Neural cell (in vitro differentiated cells): ENCODE measurements at regions not wholly inside any gene's neighbourhood (a gene's known extent, or its start where the extent isn't known, plus 50 kb on each side); places are given as distances from the start of the nearest gene placed in this dataset.

ENCODE experiments used
- H2AFZ ChIP-seq: fragments of 200-600, 300-800 bp; sonication (generic), shearing (Covaris generic); 2 replicates; pipeline ENCODE4 v1.6.0; 2014; ENCODE audit warnings: low read depth, mild to moderate bottlenecking, antibody characterized with exemption, low read length, moderate library complexity
- H3F3A ChIP-seq: fragments of 200-600 bp; shearing (Covaris generic); 2 replicates; pipeline ENCODE4 v1.6.1; 2016; ENCODE audit warnings: mild to moderate bottlenecking, moderate library complexity, mixed read lengths, antibody characterized with exemption, low read length; ENCODE audit not compliant: insufficient read depth, poor library complexity, severe bottlenecking
- H3K27ac ChIP-seq: fragments of 200-600, 300-800 bp; sonication (generic), shearing (Covaris generic); 2 replicates; pipeline ENCODE4 v1.5.1; 2014; ENCODE audit warnings: mild to moderate bottlenecking, low read length, moderate library complexity
- H3K27me3 ChIP-seq: fragments of 300-800, 200-600 bp; sonication (generic), shearing (Covaris generic); 2 replicates; pipeline ENCODE4 v1.6.0; 2014; ENCODE audit warnings: mild to moderate bottlenecking, low read depth, low read length, moderate library complexity; ENCODE audit not compliant: insufficient read depth
- H3K36me3 ChIP-seq: fragments of 300-800, 200-600 bp; sonication (generic), shearing (Covaris generic); 2 replicates; pipeline ENCODE4 v1.5.1; 2014; ENCODE audit warnings: mild to moderate bottlenecking, antibody characterized with exemption, low read length, moderate library complexity; ENCODE audit not compliant: insufficient read depth
- H3K4me2 ChIP-seq: fragments of 300-800, 200-600 bp; sonication (generic), shearing (Covaris generic); 2 replicates; pipeline ENCODE4 v1.6.0; 2014; ENCODE audit warnings: mild to moderate bottlenecking, low read length
- H3K4me3 ChIP-seq: fragments of 300-800, 200-600 bp; sonication (generic), shearing (Covaris generic); 2 replicates; pipeline ENCODE4 v1.5.1; 2014; ENCODE audit warnings: mild to moderate bottlenecking, low read length, moderate library complexity
- H3K79me2 ChIP-seq: fragments of 200-600 bp; shearing (Covaris generic); replicated peaks from 2 replicates; pipeline ENCODE4 v1.6.0; 2014; ENCODE audit warnings: mild to moderate bottlenecking, low read length, moderate library complexity; ENCODE audit not compliant: insufficient read depth
- H3K9ac ChIP-seq: fragments of 300-800, 200-600 bp; sonication (generic), shearing (Covaris generic); 2 replicates; pipeline ENCODE4 v1.6.1; 2016; ENCODE audit warnings: mild to moderate bottlenecking, low read length, mixed read lengths
- H3K9me2 ChIP-seq: fragments of 200-600 bp; shearing (Covaris generic); 2 replicates; pipeline ENCODE4 v1.6.1; 2016; ENCODE audit warnings: mild to moderate bottlenecking, low read length, mixed read lengths; ENCODE audit not compliant: insufficient read depth
- H3K9me3 ChIP-seq: fragments of 200-600, 300-800 bp; sonication (generic), shearing (Covaris generic); 2 replicates; pipeline ENCODE4 v1.6.1; 2016; ENCODE audit warnings: mild to moderate bottlenecking, mixed run types, low read length, moderate library complexity, mixed read lengths
- H4K20me1 ChIP-seq: fragments of 200-600 bp; shearing (Covaris generic); 2 replicates; pipeline ENCODE4 v1.6.1; 2016; ENCODE audit warnings: mild to moderate bottlenecking, mixed run types; ENCODE audit not compliant: insufficient read depth
- CTCF ChIP-seq: fragments of 450-650 bp; IDR thresholded peaks from 2 replicates; pipeline ENCODE4 v1.5.1; 2014; ENCODE audit warnings: antibody characterized with exemption, mild to moderate bottlenecking, moderate library complexity; ENCODE audit not compliant: poor library complexity, severe bottlenecking
- EP300 ChIP-seq: fragments of 450-650 bp; conservative IDR thresholded peaks from 2 replicates; pipeline ENCODE4 v1.6.1; 2014; ENCODE audit warnings: antibody characterized with exemption, mild to moderate bottlenecking, moderate library complexity; ENCODE audit not compliant: poor library complexity, severe bottlenecking
- EZH2 ChIP-seq: fragments of 200-600, 300-800 bp; shearing (Covaris generic), sonication (generic); IDR thresholded peaks from 2 replicates; pipeline ENCODE4 v1.6.1; 2014; ENCODE audit warnings: antibody characterized with exemption, low read length, borderline replicate concordance, mild to moderate bottlenecking; ENCODE audit not compliant: insufficient read depth, poor library complexity, severe bottlenecking
- MXI1 ChIP-seq: fragments of 450-650 bp; conservative IDR thresholded peaks from 2 replicates; pipeline ENCODE4 v1.6.1; 2014; ENCODE audit warnings: antibody characterized with exemption, mild to moderate bottlenecking; ENCODE audit not compliant: poor library complexity, severe bottlenecking
- POLR2AphosphoS5 ChIP-seq: IDR thresholded peaks from 2 replicates; pipeline ENCODE4 v1.6.1; 2012
- RAD21 ChIP-seq: fragments of 450-650 bp; conservative IDR thresholded peaks from 2 replicates; pipeline ENCODE4 v1.6.1; 2014; ENCODE audit warnings: antibody characterized with exemption, mild to moderate bottlenecking, moderate library complexity
- REST ChIP-seq: IDR thresholded peaks from 2 replicates; pipeline ENCODE4 v1.6.1; 2012; ENCODE audit warnings: borderline replicate concordance
- SMC3 ChIP-seq: fragments of 450-650 bp; conservative IDR thresholded peaks from 2 replicates; pipeline ENCODE4 v1.6.1; 2014; ENCODE audit warnings: antibody characterized with exemption, mild to moderate bottlenecking, moderate library complexity; ENCODE audit not compliant: poor library complexity
- TAF1 ChIP-seq: IDR thresholded peaks from 2 replicates; pipeline ENCODE4 v1.6.1; 2012; ENCODE audit warnings: low read depth

- H3F3A ChIP-seq = no peaks in the 10 kb centered on the region
- no peaks in the 10 kb centered on the region for H3K9me2 ChIP-seq
- no peaks in the 10 kb centered on the region for H3K9me3 ChIP-seq
- H3K9ac ChIP-seq = no peak overlapping the region
- TF ChIP-seq EZH2 (no peak), CTCF (no peak), EP300 (no peak), SMC3 (no peak), MXI1 (no peak), REST (no peak), RAD21 (no peak), TAF1 (no peak), POLR2AphosphoS5 (no peak)
- no peak overlapping the region for H2AFZ ChIP-seq
- H3K27ac ChIP-seq = no peak overlapping the region
- no peak overlapping the region for H3K4me3 ChIP-seq
- no peaks in the 10 kb centered on the region for H3K79me2 ChIP-seq
- no peaks in the 10 kb centered on the region for H4K20me1 ChIP-seq
- no peaks in the 10 kb centered on the region for H3K27me3 ChIP-seq
- H3K36me3 ChIP-seq = no peaks in the 10 kb centered on the region
- H3K4me2 ChIP-seq = no peak overlapping the region
Measured at GRCh38 chr18:23354625-23355024, 98.5 kb upstream of the RIOK3 start.

GRCh38 chr18:23355206-23355605 is 97.9 kb upstream of the RIOK3 start:
- no peak overlapping the region for H3K27ac ChIP-seq
- no peak overlapping the region for H3K4me2 ChIP-seq
- H3K9ac ChIP-seq = no peak overlapping the region
- H3K36me3 ChIP-seq = no peaks in the 10 kb centered on the region
- no peaks in the 10 kb centered on the region for H4K20me1 ChIP-seq
- no peaks in the 10 kb centered on the region for H3F3A ChIP-seq
- no peak overlapping the region for H3K4me3 ChIP-seq
- H3K9me2 ChIP-seq = no peaks in the 10 kb centered on the region
- no peaks in the 10 kb centered on the region for H3K27me3 ChIP-seq
- no peaks in the 10 kb centered on the region for H3K79me2 ChIP-seq
- no peak overlapping the region for H2AFZ ChIP-seq
- peaks cover 1% of the 10 kb centered on the region for H3K9me3 ChIP-seq
- no peak for TF ChIP-seq RAD21
- TF ChIP-seq EZH2 = no peak
- TF ChIP-seq TAF1 = no peak
- no peak for TF ChIP-seq POLR2AphosphoS5
- no peak for TF ChIP-seq CTCF
- TF ChIP-seq REST = no peak
- TF ChIP-seq SMC3 = no peak
- TF ChIP-seq EP300 = no peak
- no peak for TF ChIP-seq MXI1
